GM12878 (cell line): ENCODE measurements at regions not wholly inside any gene's neighbourhood (a gene's known extent, or its start where the extent isn't known, plus 50 kb on each side); places are given as distances from the start of the nearest gene placed in this dataset.

ENCODE experiments used
- ATAC-seq: fragments of 200-7000 bp; cut with Tn5 transposase; 3 replicates; pipeline ENCODE4 v1.9.1; 2020; ENCODE audit warnings: mild to moderate bottlenecking, moderate library complexity
- BruUV-seq: library from RNA; stranded (reverse); fragments of 400-500 nt; replicated peaks from 2 replicates; lab custom pipeline; 2021; lab: Mats Ljungman, UMichigan
- CTCF ChIA-PET: fragments of 300-600 bp; sonication (Branson Sonifier 250); formaldehyde crosslinking; extraction: SDS; loops from one replicate; lab custom pipeline; 2021; ENCODE audit warnings: inconsistent platforms; lab: Yijun Ruan, JAX
- POLR2A ChIA-PET: fragments of 350-600 bp; formaldehyde crosslinking; extraction: SDS; loops from one replicate; lab custom pipeline; 2021; ENCODE audit warnings: inconsistent platforms; lab: Charles Lee
- RAD21 ChIA-PET: fragments of 300-600 bp; sonication (Branson Sonifier 250); formaldehyde crosslinking; loops from one replicate; lab custom pipeline; 2023; ENCODE audit warnings: antibody characterized with exemption; ENCODE audit not compliant: unreplicated experiment; lab: Charles Lee
- SMC1A ChIA-PET: fragments of 300-600 bp; sonication (Branson Sonifier 250); formaldehyde crosslinking; loops from one replicate; lab custom pipeline; 2023; ENCODE audit not compliant: unreplicated experiment, uncharacterized antibody; lab: Charles Lee
- DNase-seq: peaks from one replicate; pipeline ENCODE4 v3.0.0-alpha.2; 2011; ENCODE audit warnings: low read depth, low spot score
- FAIRE-seq: peaks from 3 replicates; lab custom pipeline; 2011; peaks lifted over from hg19 to GRCh38; lab: Jason Lieb, UNC
- H2AFZ ChIP-seq: 2 replicates; pipeline ENCODE4 v1.6.0; 2011; ENCODE audit warnings: low read depth, low read length, control low read depth; ENCODE audit not compliant: control insufficient read depth
- H3K27ac ChIP-seq: 2 replicates; pipeline ENCODE4 v1.5.1; 2011; ENCODE audit warnings: control low read depth; ENCODE audit not compliant: control insufficient read depth, insufficient read depth
- H3K27me3 ChIP-seq, 2 experiments: replicated peaks in 1 of 2; 2 replicates each; pipeline versions ENCODE4 v1.6.0 to v1.6.1; 2011; ENCODE audit warnings: low read length in 1 of 2; ENCODE audit not compliant: control insufficient read depth in 2 of 2, insufficient read depth in 2 of 2
- H3K36me3 ChIP-seq, 2 experiments: 2 replicates each; pipeline ENCODE4 v1.5.1; 2011; ENCODE audit warnings: low read length in 1 of 2; ENCODE audit not compliant: control insufficient read depth in 2 of 2, insufficient read depth in 2 of 2
- H3K4me1 ChIP-seq: 2 replicates; pipeline ENCODE4 v1.6.1; 2011; ENCODE audit warnings: mild to moderate bottlenecking, low read length, moderate library complexity, mixed read lengths; ENCODE audit not compliant: control insufficient read depth, insufficient read depth
- H3K4me2 ChIP-seq: 2 replicates; pipeline ENCODE4 v1.6.0; 2011; ENCODE audit warnings: control low read depth; ENCODE audit not compliant: control insufficient read depth, insufficient read depth
- H3K4me3 ChIP-seq: fragments of 200-600 bp; sonication (generic); 2 replicates; pipeline ENCODE4 v1.5.1; 2016
- H3K79me2 ChIP-seq: 2 replicates; pipeline ENCODE4 v1.6.0; 2011; ENCODE audit warnings: low read length; ENCODE audit not compliant: control insufficient read depth, insufficient read depth
- H3K9ac ChIP-seq: 2 replicates; pipeline ENCODE4 v1.8.0; 2011; ENCODE audit warnings: low read length, control low read depth, mixed read lengths; ENCODE audit not compliant: control insufficient read depth, insufficient read depth
- H3K9me3 ChIP-seq: replicated peaks from 3 replicates; pipeline ENCODE4 v1.5.1; 2011; ENCODE audit warnings: mild to moderate bottlenecking, low read length; ENCODE audit not compliant: control insufficient read depth, insufficient read depth
- H4K20me1 ChIP-seq: 2 replicates; pipeline ENCODE4 v1.6.0; 2011; ENCODE audit not compliant: control insufficient read depth, insufficient read depth
- CEBPB ChIP-seq, 2 experiments: fragments of 150-350 bp in 1 of 2; IDR thresholded peaks; 2 replicates each; pipeline ENCODE4 v1.6.1; 2012 to 2014; ENCODE audit warnings: low read depth in 2 of 2, low read length in 2 of 2, borderline replicate concordance in 1 of 2, inconsistent platforms in 1 of 2
- CEBPZ ChIP-seq: fragments of 150-350 bp; IDR thresholded peaks from 2 replicates; pipeline ENCODE4 v1.6.1; 2016; ENCODE audit warnings: low read depth, low read length
- CHD1 ChIP-seq: IDR thresholded peaks from 2 replicates; pipeline ENCODE4 v1.6.1; 2012; ENCODE audit warnings: low read depth, low read length, improper control_type of control experiment
- CHD4 ChIP-seq: fragments of 200-600 bp; sonication (generic); IDR thresholded peaks from 2 replicates; pipeline ENCODE4 v1.6.1; 2016; ENCODE audit warnings: mild to moderate bottlenecking
- EZH2 ChIP-seq: IDR thresholded peaks from 2 replicates; pipeline ENCODE4 v1.6.1; 2012; ENCODE audit warnings: low read depth, mild to moderate bottlenecking, control low read depth, inconsistent platforms, low read length, borderline replicate concordance; ENCODE audit not compliant: control insufficient read depth
- GATAD2B ChIP-seq: fragments of 450-650 bp; conservative IDR thresholded peaks from 2 replicates; pipeline ENCODE4 v1.6.1; 2017; ENCODE audit warnings: low read depth, mild to moderate bottlenecking, moderate library complexity
- POU2F2 ChIP-seq: IDR thresholded peaks from 3 replicates; pipeline ENCODE4 v1.6.1; 2011; ENCODE audit warnings: low read depth, mild to moderate bottlenecking, low read length, borderline replicate concordance
- SIN3A ChIP-seq: IDR thresholded peaks from 2 replicates; pipeline ENCODE4 v1.6.1; 2012; ENCODE audit warnings: low read depth, low read length, improper control_type of control experiment
- SKIL ChIP-seq: fragments of 450-650 bp; IDR thresholded peaks from 2 replicates; pipeline ENCODE4 v1.6.1; 2017; ENCODE audit warnings: mild to moderate bottlenecking, low read depth, inconsistent platforms; ENCODE audit not compliant: poor library complexity, severe bottlenecking
- SMAD5 ChIP-seq: IDR thresholded peaks from 2 replicates; pipeline ENCODE4 v1.6.1; 2016; ENCODE audit warnings: antibody characterized with exemption, low read depth
- TCF7 ChIP-seq: IDR thresholded peaks from 2 replicates; pipeline ENCODE4 v1.6.1; 2014; ENCODE audit warnings: antibody characterized with exemption, borderline replicate concordance
- ZNF217 ChIP-seq: fragments of 450-650 bp; IDR thresholded peaks from 2 replicates; pipeline ENCODE4 v1.6.1; 2017; ENCODE audit warnings: antibody characterized with exemption, mild to moderate bottlenecking
- ZNF384 ChIP-seq: IDR thresholded peaks from 2 replicates; pipeline ENCODE4 v1.6.1; 2012; ENCODE audit warnings: low read depth, mild to moderate bottlenecking, low read length, improper control_type of control experiment, borderline replicate concordance
- ZNF592 ChIP-seq: fragments of 450-650 bp; IDR thresholded peaks from 2 replicates; pipeline ENCODE4 v1.6.1; 2017; ENCODE audit warnings: mild to moderate bottlenecking, moderate library complexity
- ZSCAN29 ChIP-seq: fragments of 450-650 bp; IDR thresholded peaks from 2 replicates; pipeline ENCODE4 v1.6.1; 2017; ENCODE audit warnings: mild to moderate bottlenecking, moderate library complexity
- WGBS: methylation state at CpG from one replicate; pipeline ENCODE4 v1.1.6; 2016; ENCODE audit warnings: low lambda C conversion rate; ENCODE audit not compliant: insufficient replicate concordance, insufficient coverage; ENCODE audit errors: missing lambda C conversion rate; 5-methylcytosine and 5-hydroxymethylcytosine counted together
- in situ Hi-C: fragments of 300-500 bp; cut with MboI; formaldehyde crosslinking; loops from 9 replicates; pipeline ENCODE4 v1.14.3; 2018; ENCODE audit warnings: mixed read lengths
- intact Hi-C: fragments of 100-400 bp; cut with micrococcal nuclease; formaldehyde crosslinking; loops from one replicate; pipeline ENCODE4 v1.14.2; 2022; ENCODE audit not compliant: unreplicated experiment

- H3K4me3 ChIP-seq: no peak overlapping the region
- FAIRE-seq (no peak), ATAC-seq (no peak), DNase-seq (no peak)
- RAD21 ChIA-PET: no interaction called here
- H2AFZ ChIP-seq: no peak overlapping the region
- intact Hi-C loops: no loop called here
- no peaks in the 10 kb centered on the region for H3K27me3 ChIP-seq
- H3K27ac ChIP-seq: no peak overlapping the region
- SMC1A ChIA-PET: interaction anchor here (1.4 kb wide), 1 partner anchor 9 kb away, joined by 3 read pairs; no protein-coding TSS in a partner anchor
- in situ Hi-C loops: no loop called here
- no peak overlapping the region for H3K4me2 ChIP-seq
- no TSS peak for BruUV-seq
- POLR2A ChIA-PET: no interaction called here
- H3K36me3 ChIP-seq: no peaks in the 10 kb centered on the region
- no peaks in the 10 kb centered on the region for H3K4me1 ChIP-seq
- H4K20me1 ChIP-seq: no peaks in the 10 kb centered on the region
- TF ChIP-seq SMAD5: no peak
- no peak for TF ChIP-seq SIN3A
- TF ChIP-seq CHD4: no peak
- no peak for TF ChIP-seq EZH2
- TF ChIP-seq POU2F2: no peak
- no peak for TF ChIP-seq SKIL
- TF ChIP-seq ZNF384: no peak
- TF ChIP-seq ZNF592: no peak
- TF ChIP-seq CEBPZ: no peak
- no peak for TF ChIP-seq TCF7
- no peak for TF ChIP-seq CEBPB (IDR thresholded peaks at IDR 0.05; ENCODE audit: borderline replicate concordance in 1 of 2, low read depth in 2 of 2, low read length in 2 of 2)
- no peak for TF ChIP-seq ZSCAN29
- TF ChIP-seq ZNF217: no peak
- TF ChIP-seq CHD1: no peak
- no peak for TF ChIP-seq GATAD2B
- 36% methylated on average over 1 of the region's 1 CpG for WGBS
- no peaks in the 10 kb centered on the region for H3K79me2 ChIP-seq
- no peak overlapping the region for H3K9ac ChIP-seq
- CTCF ChIA-PET: no interaction called here
- H3K9me3 ChIP-seq: no peaks in the 10 kb centered on the region
Measured at GRCh38 chr2:45117383-45117782, 108.1 kb upstream of the SIX2 start.
